ENCODE measurements at regions not wholly inside any gene's neighbourhood (a gene's known extent, or its start where the extent isn't known, plus 50 kb on each side); places are given as distances from the start of the nearest gene placed in this dataset.

GRCh38 chr13:59197397-59197796, 966.3 kb downstream of the DIAPH3 start:
- no peaks in the 10 kb centered on the region for H3K9me2 ChIP-seq (replicated peaks; ENCODE audit: low read length)
- BruUV-seq (replicated peaks), result no TSS peak
- no peaks in the 10 kb centered on the region for H3K27me3 ChIP-seq (ENCODE audit: low read length)
- DNase-seq (no peak), ATAC-seq (no peak)
- H3K4me2 ChIP-seq (ENCODE audit: low read length), result no peak overlapping the region
- no peak overlapping the region for H3K9ac ChIP-seq (ENCODE audit: low read length)
- intact Hi-C loops (cut with micrococcal nuclease), result no loop called here
- no peak overlapping the region for H2AFZ ChIP-seq (ENCODE audit: low read length)
- no peaks in the 10 kb centered on the region for H3K4me1 ChIP-seq (ENCODE audit: insufficient read depth, low read length)
- H4K20me1 ChIP-seq (ENCODE audit: low read length), result no peaks in the 10 kb centered on the region
- CTCF ChIA-PET, result no interaction called here
- no peaks in the 10 kb centered on the region for H3F3A ChIP-seq (ENCODE audit: low read length, unreplicated experiment)
- POLR2A ChIA-PET (ENCODE audit: unreplicated experiment), result no interaction called here
- H3K4me3 ChIP-seq (ENCODE audit: low read length), result no peak overlapping the region
- no peak overlapping the region for H3K27ac ChIP-seq (ENCODE audit: low read length)
- H3K9me3 ChIP-seq (ENCODE audit: low read length), result no peaks in the 10 kb centered on the region
- no peaks in the 10 kb centered on the region for H3K79me2 ChIP-seq (ENCODE audit: low read length)
- TF ChIP-seq CTCF (conservative IDR thresholded peaks at IDR 0.05; ENCODE audit: low read depth, low read length), result no peak
- TF ChIP-seq EZH2phosphoT487 (IDR thresholded peaks at IDR 0.05; ENCODE audit: borderline replicate concordance, low read length), result no peak
- no peak for TF ChIP-seq EZH2 (IDR thresholded peaks at IDR 0.05; ENCODE audit: low read length, unreplicated experiment)
- no peaks in the 10 kb centered on the region for H3K36me3 ChIP-seq (ENCODE audit: low read depth, low read length)

- no peaks in the 10 kb centered on the region for H3K27me3 ChIP-seq (ENCODE audit: low read length)
- POLR2A ChIA-PET (ENCODE audit: unreplicated experiment), result no interaction called here
- ATAC-seq, result no peak
- H3K9ac ChIP-seq (ENCODE audit: low read length), result no peak overlapping the region
- H3K27ac ChIP-seq (ENCODE audit: low read length), result no peak overlapping the region
- no peak overlapping the region for H2AFZ ChIP-seq (ENCODE audit: low read length)
- H3K79me2 ChIP-seq (ENCODE audit: low read length), result no peaks in the 10 kb centered on the region
- no peaks in the 10 kb centered on the region for H3F3A ChIP-seq (ENCODE audit: low read length, unreplicated experiment)
- H3K36me3 ChIP-seq (ENCODE audit: low read depth, low read length), result no peaks in the 10 kb centered on the region
- no peaks in the 10 kb centered on the region for H4K20me1 ChIP-seq (ENCODE audit: low read length)
- H3K4me2 ChIP-seq (ENCODE audit: low read length), result no peak overlapping the region
- TF ChIP-seq EZH2phosphoT487 (IDR thresholded peaks at IDR 0.05; ENCODE audit: borderline replicate concordance, low read length) (no peak), CTCF (conservative IDR thresholded peaks at IDR 0.05; ENCODE audit: low read depth, low read length) (no peak), EZH2 (IDR thresholded peaks at IDR 0.05; ENCODE audit: low read length, unreplicated experiment) (no peak)
- no TSS peak for BruUV-seq (replicated peaks)
- H3K9me2 ChIP-seq (replicated peaks; ENCODE audit: low read length), result no peaks in the 10 kb centered on the region
- intact Hi-C loops (cut with micrococcal nuclease), result no loop called here
- CTCF ChIA-PET, result no interaction called here
- no peaks in the 10 kb centered on the region for H3K9me3 ChIP-seq (ENCODE audit: low read length)
- no peaks in the 10 kb centered on the region for H3K4me1 ChIP-seq (ENCODE audit: insufficient read depth, low read length)
- H3K4me3 ChIP-seq (ENCODE audit: low read length), result no peak overlapping the region
- DNase-seq, result no peak
Measured at GRCh38 chr13:59201841-59202240, 961.9 kb downstream of the DIAPH3 start.

GRCh38 chr13:59203855-59204254, 959.9 kb downstream of the DIAPH3 start:
- Histone ChIP-seq H3K4me1 (ENCODE audit: insufficient read depth, low read length) (no peaks in the 10 kb centered on the region), H3K9me2 (replicated peaks; ENCODE audit: low read length) (no peaks in the 10 kb centered on the region), H3K4me2 (ENCODE audit: low read length) (no peak overlapping the region), H3K27me3 (ENCODE audit: low read length) (peaks cover 3% of the 10 kb centered on the region; the same call in 1 of the 2 replicates), H3F3A (ENCODE audit: low read length, unreplicated experiment) (no peaks in the 10 kb centered on the region), H4K20me1 (ENCODE audit: low read length) (no peaks in the 10 kb centered on the region), H3K4me3 (ENCODE audit: low read length) (no peak overlapping the region), H2AFZ (ENCODE audit: low read length) (no peak overlapping the region), H3K79me2 (ENCODE audit: low read length) (no peaks in the 10 kb centered on the region), H3K9ac (ENCODE audit: low read length) (no peak overlapping the region), H3K36me3 (ENCODE audit: low read depth, low read length) (no peaks in the 10 kb centered on the region), H3K27ac (ENCODE audit: low read length) (no peak overlapping the region), H3K9me3 (ENCODE audit: low read length) (no peaks in the 10 kb centered on the region)
- TF ChIP-seq EZH2 (IDR thresholded peaks at IDR 0.05; ENCODE audit: low read length, unreplicated experiment) (no peak), EZH2phosphoT487 (IDR thresholded peaks at IDR 0.05; ENCODE audit: borderline replicate concordance, low read length) (no peak), CTCF (conservative IDR thresholded peaks at IDR 0.05; ENCODE audit: low read depth, low read length) (no peak)
- intact Hi-C loops (cut with micrococcal nuclease), result no loop called here
- ATAC-seq (no peak), DNase-seq (no peak)
- BruUV-seq (replicated peaks), result no TSS peak
- ChIA-PET POLR2A (ENCODE audit: unreplicated experiment) (interaction anchor here (0.5 kb wide), 1 partner anchor 34 kb away, joined by 6 read pairs; no protein-coding TSS in a partner anchor), CTCF (no interaction called here)
